ENCODE measurements at regions not wholly inside any gene's neighbourhood (a gene's known extent, or its start where the extent isn't known, plus 50 kb on each side); places are given as distances from the start of the nearest gene placed in this dataset.

- TF ChIP-seq CTCF (IDR thresholded peaks at IDR 0.05 in 2 of 3, conservative IDR thresholded peaks at IDR 0.05 in 1 of 3; ENCODE audit: borderline replicate concordance in 1 of 3, insufficient read depth in 1 of 3, low read depth in 2 of 3, low read length in 2 of 3), result no peak
- TF ChIP-seq TCF7L2 (IDR thresholded peaks at IDR 0.05; ENCODE audit: borderline replicate concordance, extremely low read depth, insufficient read depth, insufficient read length), result no peak
- TF ChIP-seq POLR2A (IDR thresholded peaks at IDR 0.05; ENCODE audit: borderline replicate concordance, extremely low read depth, insufficient read depth, insufficient read length), result no peak
- TF ChIP-seq CBX3 (IDR thresholded peaks at IDR 0.05; ENCODE audit: low read depth), result no peak
- TF ChIP-seq MAX (IDR thresholded peaks at IDR 0.05), result no peak
- TF ChIP-seq POLR2AphosphoS5 (IDR thresholded peaks at IDR 0.05; ENCODE audit: low read depth, low read length), result no peak
- TF ChIP-seq EGR1 (IDR thresholded peaks at IDR 0.05; ENCODE audit: low read depth), result no peak
- no peak for TF ChIP-seq REST (IDR thresholded peaks at IDR 0.05; ENCODE audit: low read depth)
- TF ChIP-seq EZH2 (IDR thresholded peaks at IDR 0.05), result no peak
- no peak for TF ChIP-seq EZH2phosphoT487 (IDR thresholded peaks at IDR 0.05; ENCODE audit: borderline replicate concordance)
- no peak for TF ChIP-seq JUND (IDR thresholded peaks at IDR 0.05)
Observed at GRCh38 chr10:43731486-43731885, 82.8 kb upstream of the ZNF32 start.

Measured in HCT116 (cell line).